GM12875 (cell line): ENCODE measurements at regions not wholly inside any gene's neighbourhood (a gene's known extent, or its start where the extent isn't known, plus 50 kb on each side); places are given as distances from the start of the nearest gene placed in this dataset.

Experiments
- H3K4me3 ChIP-seq: one replicate; pipeline ENCODE4 v1.5.1; 2011; ENCODE audit warnings: low read depth, low read length, control low read depth
- CTCF ChIP-seq: IDR thresholded peaks from 2 replicates; pipeline ENCODE4 v1.5.1; 2011; ENCODE audit warnings: low read depth, mild to moderate bottlenecking, control low read depth, inconsistent platforms, low read length, moderate library complexity, borderline replicate concordance; ENCODE audit not compliant: insufficient read depth

- H3K4me3 ChIP-seq: no peak overlapping the region
- TF ChIP-seq CTCF: no peak
Measured at GRCh38 chr10:3427950-3428354, 255.4 kb upstream of the PITRM1 start.

GRCh38 chr10:3427347-3427746, 254.8 kb upstream of the PITRM1 start:
- no peak for TF ChIP-seq CTCF
- no peak overlapping the region for H3K4me3 ChIP-seq

- H3K4me3 ChIP-seq: no peak overlapping the region
- no peak for TF ChIP-seq CTCF
Measured at GRCh38 chr10:3426190-3426845, 253.7 kb upstream of the PITRM1 start.

- H3K4me3 ChIP-seq: no peak overlapping the region
- no peak for TF ChIP-seq CTCF
Measured at GRCh38 chr10:3425716-3426115, 253.1 kb upstream of the PITRM1 start.

GRCh38 chr10:3425261-3425660, 252.7 kb upstream of the PITRM1 start:
- no peak overlapping the region for H3K4me3 ChIP-seq
- no peak for TF ChIP-seq CTCF

- TF ChIP-seq CTCF: no peak
- no peak overlapping the region for H3K4me3 ChIP-seq
Measured at GRCh38 chr10:3424111-3424851, 251.7 kb upstream of the PITRM1 start.

GRCh38 chr10:3423384-3423783, 250.8 kb upstream of the PITRM1 start:
- TF ChIP-seq CTCF: no peak
- no peak overlapping the region for H3K4me3 ChIP-seq
